ENCODE measurements at regions not wholly inside any gene's neighbourhood (a gene's known extent, or its start where the extent isn't known, plus 50 kb on each side); places are given as distances from the start of the nearest gene placed in this dataset.
"Not testable (repeated sequence)": the region's sequence is repeated elsewhere in the genome, so short reads cannot be mapped to it uniquely, and the experiment has no call there.

GRCh38 chr14:83913476-83913875 is 1616.5 kb upstream of the FLRT2 start:
- no peak for DNase-seq

GRCh38 chr14:83918546-83918945 is 1611.4 kb upstream of the FLRT2 start:
- DNase-seq: no peak

- DNase-seq: not testable (repeated sequence)
Observed at GRCh38 chr14:83919675-83920074, 1610.3 kb upstream of the FLRT2 start.

GRCh38 chr14:83923842-83924241 is 1606.1 kb upstream of the FLRT2 start:
- no peak for DNase-seq

GRCh38 chr14:83924259-83924658 is 1605.7 kb upstream of the FLRT2 start:
- no peak for DNase-seq

GRCh38 chr14:83940253-83940652 is 1589.7 kb upstream of the FLRT2 start:
- DNase-seq: no peak

GRCh38 chr14:83958359-83958758 is 1571.6 kb upstream of the FLRT2 start:
- DNase-seq: no peak

GRCh38 chr14:83960832-83961512 is 1569.0 kb upstream of the FLRT2 start:
- no peak for DNase-seq

GRCh38 chr14:83969998-83970397 is 1559.9 kb upstream of the FLRT2 start:
- DNase-seq: no peak

- no peak for DNase-seq
Observed at GRCh38 chr14:83972631-83973030, 1557.3 kb upstream of the FLRT2 start.

- DNase-seq: no peak
Observed at GRCh38 chr14:83974647-83975163, 1555.2 kb upstream of the FLRT2 start.

GRCh38 chr14:83975435-83975834 is 1554.5 kb upstream of the FLRT2 start:
- DNase-seq: peak; percentile 8

- peak; percentile 60 for DNase-seq
Observed at GRCh38 chr14:83975841-83976770, 1553.8 kb upstream of the FLRT2 start.

GRCh38 chr14:83977583-83977982 is 1552.4 kb upstream of the FLRT2 start:
- no peak for DNase-seq

GRCh38 chr14:83981676-83982258 is 1548.2 kb upstream of the FLRT2 start:
- not testable (repeated sequence) for DNase-seq

- no peak for DNase-seq
Observed at GRCh38 chr14:83988275-83988674, 1541.7 kb upstream of the FLRT2 start.

- DNase-seq: no peak
Observed at GRCh38 chr14:83991666-83992065, 1538.3 kb upstream of the FLRT2 start.

GRCh38 chr14:83992857-83993256 is 1537.1 kb upstream of the FLRT2 start:
- no peak for DNase-seq

GRCh38 chr14:83993545-83993944 is 1536.4 kb upstream of the FLRT2 start:
- no peak for DNase-seq

- no peak for DNase-seq
Observed at GRCh38 chr14:83994020-83994419, 1535.9 kb upstream of the FLRT2 start.

- no peak for DNase-seq
Observed at GRCh38 chr14:84001023-84001422, 1528.9 kb upstream of the FLRT2 start.

- no peak for DNase-seq
Observed at GRCh38 chr14:84003346-84003745, 1526.6 kb upstream of the FLRT2 start.

- DNase-seq: peak; percentile 25
Observed at GRCh38 chr14:84006643-84007155, 1523.2 kb upstream of the FLRT2 start.

All from left kidney (tissue), 1 donor.